Omental fat pad (tissue), 3 donors: ENCODE measurements at regions not wholly inside any gene's neighbourhood (a gene's known extent, or its start where the extent isn't known, plus 50 kb on each side); places are given as distances from the start of the nearest gene placed in this dataset.
"Not testable (repeated sequence)": the region's sequence is repeated elsewhere in the genome, so short reads cannot be mapped to it uniquely, and the experiment has no call there.

Experiments used
- ATAC-seq: fragments of 150-250 bp; one replicate; pipeline ENCODE4 v1.9.1; 2016; ENCODE audit warnings: mild to moderate bottlenecking, moderate library complexity; ENCODE audit not compliant: low FRiP score
- DNase-seq: peaks from one replicate; pipeline ENCODE4 v3.0.0-alpha.2; 2019; ENCODE audit warnings: low spot score
- TF ChIP-seq, protein P1 (sequence below), 3 donors: fragments of 450-650 bp; IDR thresholded peaks; one replicate each; pipeline ENCODE4 v1.5.1; 2016 to 2017; ENCODE audit warnings: antibody characterized with exemption in 3 of 3, mild to moderate bottlenecking in 3 of 3, moderate library complexity in 2 of 3

DNA sequence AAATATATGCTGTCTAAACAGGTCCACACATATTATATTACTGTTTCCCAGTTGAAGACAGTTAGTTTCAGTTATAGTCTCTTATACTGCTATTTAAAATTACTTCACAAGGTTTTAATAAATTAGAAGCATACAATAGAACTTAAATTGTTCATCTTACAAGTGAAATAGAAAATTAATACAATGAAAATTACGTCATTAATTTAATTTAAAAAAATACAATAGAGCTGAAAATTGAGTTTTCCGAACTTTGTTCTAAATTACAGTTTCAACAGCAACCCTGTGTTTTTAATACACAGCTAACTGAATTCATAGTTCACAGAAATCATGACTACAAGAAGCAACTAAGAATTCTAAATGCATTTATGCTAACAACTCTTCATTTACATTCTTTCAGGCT is 525.7 kb upstream of the FOXG1 start:
- ATAC-seq: no peak
- DNase-seq: no peak
- TF ChIP-seq, protein P1, sequence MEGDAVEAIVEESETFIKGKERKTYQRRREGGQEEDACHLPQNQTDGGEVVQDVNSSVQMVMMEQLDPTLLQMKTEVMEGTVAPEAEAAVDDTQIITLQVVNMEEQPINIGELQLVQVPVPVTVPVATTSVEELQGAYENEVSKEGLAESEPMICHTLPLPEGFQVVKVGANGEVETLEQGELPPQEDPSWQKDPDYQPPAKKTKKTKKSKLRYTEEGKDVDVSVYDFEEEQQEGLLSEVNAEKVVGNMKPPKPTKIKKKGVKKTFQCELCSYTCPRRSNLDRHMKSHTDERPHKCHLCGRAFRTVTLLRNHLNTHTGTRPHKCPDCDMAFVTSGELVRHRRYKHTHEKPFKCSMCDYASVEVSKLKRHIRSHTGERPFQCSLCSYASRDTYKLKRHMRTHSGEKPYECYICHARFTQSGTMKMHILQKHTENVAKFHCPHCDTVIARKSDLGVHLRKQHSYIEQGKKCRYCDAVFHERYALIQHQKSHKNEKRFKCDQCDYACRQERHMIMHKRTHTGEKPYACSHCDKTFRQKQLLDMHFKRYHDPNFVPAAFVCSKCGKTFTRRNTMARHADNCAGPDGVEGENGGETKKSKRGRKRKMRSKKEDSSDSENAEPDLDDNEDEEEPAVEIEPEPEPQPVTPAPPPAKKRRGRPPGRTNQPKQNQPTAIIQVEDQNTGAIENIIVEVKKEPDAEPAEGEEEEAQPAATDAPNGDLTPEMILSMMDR (IDR thresholded peaks at IDR 0.05): no peak

DNA sequence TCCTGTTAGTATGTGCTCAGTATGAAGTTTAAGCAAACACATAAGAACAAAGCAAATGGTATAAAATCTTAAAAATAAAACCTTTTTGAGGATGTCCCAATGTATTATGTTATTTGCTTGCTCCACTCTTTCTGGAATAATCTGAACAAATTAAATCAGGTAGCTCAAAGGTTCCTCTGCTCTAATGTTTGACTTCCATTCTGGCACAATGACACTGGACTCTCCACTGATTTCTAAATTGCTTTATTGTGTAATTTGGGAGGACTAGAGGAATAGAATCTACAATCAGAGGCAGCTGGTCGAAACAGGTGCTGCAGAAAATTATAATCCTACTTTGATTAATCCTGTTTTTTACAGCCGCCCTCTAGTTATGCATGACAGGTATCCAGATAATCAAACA is 523.7 kb upstream of the FOXG1 start:
- DNase-seq: no peak
- TF ChIP-seq, protein P1 (IDR thresholded peaks at IDR 0.05): no peak
- no peak for ATAC-seq

DNA sequence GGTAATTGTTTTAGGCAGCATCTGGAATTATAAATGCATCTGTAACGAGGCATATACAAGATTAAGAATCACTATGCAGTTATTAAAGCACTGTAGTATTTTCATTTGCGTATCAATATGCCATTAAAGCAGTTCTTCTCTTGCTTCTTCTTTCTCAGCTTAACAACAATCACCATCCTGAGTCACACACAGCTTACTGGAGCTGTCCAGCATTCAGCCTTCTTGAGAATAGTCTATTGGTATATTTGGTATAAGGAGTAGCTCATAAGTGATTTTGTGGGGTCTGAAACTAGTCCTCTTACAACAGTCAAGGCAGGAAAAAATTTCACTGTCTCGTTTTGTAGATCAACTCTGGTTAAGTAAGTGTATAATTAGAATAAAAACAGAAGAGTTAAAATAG is 523.0 kb upstream of the FOXG1 start:
- TF ChIP-seq, protein P1 (IDR thresholded peaks at IDR 0.05): no peak
- DNase-seq: no peak
- ATAC-seq: no peak

DNA sequence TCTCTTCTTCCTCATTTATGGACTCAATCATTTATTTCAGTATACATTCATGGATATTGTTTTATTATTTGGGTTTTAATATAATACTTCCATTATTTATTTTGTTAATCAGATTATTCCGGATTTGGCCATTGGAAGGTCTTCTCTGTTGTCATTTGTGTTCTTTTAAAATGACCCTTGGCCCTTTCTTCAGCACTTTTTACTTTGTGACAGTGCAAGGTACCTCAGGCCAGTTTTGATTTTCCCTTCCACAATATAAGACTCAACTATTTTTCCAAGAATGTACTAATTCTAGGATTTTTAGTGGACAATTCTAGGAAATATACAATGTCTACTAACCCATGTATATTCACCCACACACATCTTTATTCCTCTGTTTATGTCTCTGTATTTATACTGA is 521.4 kb upstream of the FOXG1 start:
- no peak for DNase-seq
- no peak for ATAC-seq
- TF ChIP-seq, protein P1 (IDR thresholded peaks at IDR 0.05): no peak

DNA sequence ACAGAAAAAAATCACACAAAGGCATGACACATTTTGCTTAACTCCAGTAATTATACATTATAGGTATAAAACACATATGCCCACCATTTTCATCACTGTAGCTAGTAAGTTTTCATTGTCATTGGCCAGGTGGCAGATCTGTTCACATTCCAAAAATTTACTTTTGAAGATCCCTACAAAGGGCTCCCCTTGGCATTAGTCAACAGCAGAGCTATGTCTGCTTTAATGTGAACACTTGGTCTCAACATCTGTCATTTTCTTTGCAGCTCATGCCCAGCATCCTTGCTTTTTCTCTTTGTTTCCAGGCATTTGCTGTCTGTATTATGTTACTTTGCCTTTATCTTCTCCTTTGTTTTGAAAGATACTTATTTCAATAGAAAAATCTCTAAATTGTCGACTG is 519.1 kb upstream of the FOXG1 start:
- DNase-seq (no peak), ATAC-seq (no peak)
- TF ChIP-seq, protein P1 (IDR thresholded peaks at IDR 0.05): no peak

DNA sequence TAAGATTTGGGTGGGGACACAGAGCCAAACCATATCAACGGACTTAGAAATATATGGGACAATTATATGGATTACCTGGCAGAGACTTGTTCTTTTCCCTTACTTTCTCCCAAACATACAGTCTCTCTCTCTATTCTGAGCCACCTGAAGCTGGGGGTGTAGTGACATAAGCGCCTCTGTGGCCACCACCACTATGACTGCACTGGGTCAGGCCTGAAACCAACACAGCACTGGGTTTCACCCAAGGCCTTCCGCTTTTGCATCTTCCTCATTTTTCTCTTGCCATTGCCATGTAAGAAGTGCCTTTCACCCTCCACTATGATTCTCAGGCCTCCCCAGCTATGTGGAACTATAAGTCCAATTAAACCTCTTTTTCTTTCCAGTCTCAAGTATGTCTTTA is 514.5 kb upstream of the FOXG1 start:
- DNase-seq, ATAC-seq: not testable (repeated sequence)

DNA sequence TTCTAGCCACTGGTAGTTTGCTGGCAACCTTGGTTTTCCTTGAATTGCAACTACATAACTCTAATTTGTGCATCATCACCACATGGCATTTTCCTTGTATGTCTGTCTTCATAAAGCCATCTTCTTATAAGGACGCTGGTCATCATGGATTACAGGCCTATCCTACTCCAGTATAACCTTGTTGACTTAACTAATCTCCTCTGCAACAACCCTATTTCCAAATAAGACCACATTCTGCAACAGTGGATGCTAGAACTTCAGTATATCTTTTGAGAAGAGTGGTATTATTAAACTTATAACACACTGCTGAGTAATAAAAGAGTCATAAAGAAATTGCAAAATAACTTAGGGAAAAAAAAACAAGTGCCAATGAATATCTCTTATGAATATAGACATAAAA is 511.8 kb upstream of the FOXG1 start:
- DNase-seq (no peak), ATAC-seq (no peak)
- TF ChIP-seq, protein P1 (IDR thresholded peaks at IDR 0.05): no peak

DNA sequence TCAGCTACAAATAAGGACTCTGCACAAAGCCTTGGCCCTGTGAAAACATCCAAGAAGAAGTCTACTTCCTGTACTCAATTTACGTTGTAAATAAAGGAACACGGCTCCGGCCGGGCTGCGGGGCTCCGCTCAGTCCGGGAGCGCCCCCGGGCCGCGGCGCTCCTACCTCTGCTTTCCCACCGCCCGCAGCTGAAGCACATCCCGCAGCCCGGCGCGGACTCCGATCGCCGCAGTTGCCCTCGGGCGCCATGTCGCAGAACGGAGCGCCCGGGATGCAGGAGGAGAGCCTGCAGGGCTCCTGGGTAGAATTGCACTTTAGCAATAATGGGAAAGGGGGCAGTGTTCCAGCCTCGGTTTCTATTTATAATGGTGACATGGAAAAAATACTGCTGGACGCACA is 502.3 kb upstream of the FOXG1 start:
- TF ChIP-seq, protein P1 (IDR thresholded peaks at IDR 0.05): no peak
- ATAC-seq: no peak
- DNase-seq: no peak
